ENCODE measurements at regions not wholly inside any gene's neighbourhood (a gene's known extent, or its start where the extent isn't known, plus 50 kb on each side); places are given as distances from the start of the nearest gene placed in this dataset.

DNA sequence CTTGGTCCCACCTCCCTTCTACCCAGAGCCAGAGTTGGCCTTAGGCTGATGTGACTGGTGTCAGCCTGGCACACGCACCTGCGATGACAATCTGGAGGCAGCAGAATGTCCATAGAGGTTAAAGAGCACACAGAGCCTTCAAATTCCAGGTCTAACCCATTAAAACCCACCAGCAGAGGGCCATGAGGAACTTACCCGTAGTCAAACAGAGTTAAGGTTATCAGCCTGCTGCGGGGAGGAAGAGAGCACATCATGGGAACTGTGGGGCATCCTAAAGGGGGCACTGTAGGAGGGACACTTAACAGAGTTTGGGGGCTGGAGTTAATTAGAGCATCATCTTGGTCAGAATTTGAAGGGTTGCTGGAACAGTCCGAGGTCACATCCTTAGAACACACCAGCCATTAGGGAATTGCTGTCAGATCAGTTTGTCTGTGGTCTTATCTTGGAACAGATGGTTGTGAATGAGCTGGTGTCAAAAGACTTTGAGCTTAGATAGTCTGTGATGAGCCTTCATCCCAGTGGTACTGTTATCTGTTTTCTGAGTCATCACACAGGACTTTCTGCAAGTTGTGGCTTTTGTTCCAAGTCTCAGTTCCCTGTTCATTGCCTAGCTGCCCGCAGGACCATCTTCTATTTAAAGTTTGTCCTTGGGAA lies 248.6 kb downstream of the LOXHD1 start:
- Histone ChIP-seq H3K9ac (ENCODE audit: low read depth in 1 of 2, low read length in 2 of 2) (no peak overlapping the region), H3K27ac (ENCODE audit: low read depth, low read length) (no peak overlapping the region), H3K36me3 (ENCODE audit: control insufficient read depth in 1 of 2, insufficient read depth in 2 of 2, low read length in 2 of 2) (no peaks in the 10 kb centered on the region), H3K4me1 (ENCODE audit: control insufficient read depth in 1 of 2, insufficient read depth in 2 of 2, low read length in 2 of 2) (peaks cover 0 to 4% of the 10 kb centered on the region in 2 donors), H3K4me3 (ENCODE audit: low read depth in 1 of 2, low read length in 2 of 2) (no peak overlapping the region), H3K9me3 (ENCODE audit: control insufficient read depth in 1 of 2, low read length in 2 of 2) (no peaks in the 10 kb centered on the region), H3K27me3 (ENCODE audit: control insufficient read depth in 1 of 2, insufficient read depth in 2 of 2, low read length in 2 of 2) (no peaks in the 10 kb centered on the region)

DNA sequence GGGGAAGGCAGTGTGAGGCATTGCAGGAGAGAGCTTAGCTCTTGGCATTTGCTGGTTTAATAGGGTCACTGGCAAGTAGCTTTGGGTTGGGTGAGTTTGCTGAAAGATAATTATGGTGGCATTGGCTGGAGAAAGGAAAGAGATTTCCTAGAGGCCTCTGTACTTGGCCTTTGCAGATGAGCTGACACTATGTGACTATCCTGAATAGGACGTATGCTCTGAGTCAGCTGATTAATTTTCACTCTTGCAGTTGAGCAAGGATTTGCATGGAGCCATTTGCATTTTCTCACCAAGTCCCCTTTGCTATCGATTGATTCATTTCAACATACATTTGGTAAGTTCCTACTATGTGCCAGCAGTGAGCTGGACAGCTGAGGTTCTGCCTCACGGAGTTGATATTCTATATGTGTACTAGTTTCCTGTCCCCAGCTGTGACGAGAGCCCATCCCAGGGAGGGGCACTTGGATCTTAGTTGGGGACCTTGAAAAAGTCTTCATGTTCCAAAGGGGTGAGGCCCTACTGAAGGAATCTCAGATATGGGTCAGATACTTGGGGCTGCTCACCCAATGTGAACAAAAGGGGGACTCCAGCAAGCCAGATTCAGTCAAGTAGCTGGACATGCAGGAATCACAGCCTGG lies 245.7 kb downstream of the LOXHD1 start:
- Histone ChIP-seq H3K4me1 (ENCODE audit: control insufficient read depth in 1 of 2, insufficient read depth in 2 of 2, low read length in 2 of 2) (peaks cover 0 to 4% of the 10 kb centered on the region in 2 donors), H3K27me3 (ENCODE audit: control insufficient read depth in 1 of 2, insufficient read depth in 2 of 2, low read length in 2 of 2) (no peaks in the 10 kb centered on the region), H3K36me3 (ENCODE audit: control insufficient read depth in 1 of 2, insufficient read depth in 2 of 2, low read length in 2 of 2) (no peaks in the 10 kb centered on the region), H3K27ac (ENCODE audit: low read depth, low read length) (no peak overlapping the region), H3K9me3 (ENCODE audit: control insufficient read depth in 1 of 2, low read length in 2 of 2) (no peaks in the 10 kb centered on the region), H3K9ac (ENCODE audit: low read depth in 1 of 2, low read length in 2 of 2) (no peak overlapping the region), H3K4me3 (ENCODE audit: low read depth in 1 of 2, low read length in 2 of 2) (no peak overlapping the region)

DNA sequence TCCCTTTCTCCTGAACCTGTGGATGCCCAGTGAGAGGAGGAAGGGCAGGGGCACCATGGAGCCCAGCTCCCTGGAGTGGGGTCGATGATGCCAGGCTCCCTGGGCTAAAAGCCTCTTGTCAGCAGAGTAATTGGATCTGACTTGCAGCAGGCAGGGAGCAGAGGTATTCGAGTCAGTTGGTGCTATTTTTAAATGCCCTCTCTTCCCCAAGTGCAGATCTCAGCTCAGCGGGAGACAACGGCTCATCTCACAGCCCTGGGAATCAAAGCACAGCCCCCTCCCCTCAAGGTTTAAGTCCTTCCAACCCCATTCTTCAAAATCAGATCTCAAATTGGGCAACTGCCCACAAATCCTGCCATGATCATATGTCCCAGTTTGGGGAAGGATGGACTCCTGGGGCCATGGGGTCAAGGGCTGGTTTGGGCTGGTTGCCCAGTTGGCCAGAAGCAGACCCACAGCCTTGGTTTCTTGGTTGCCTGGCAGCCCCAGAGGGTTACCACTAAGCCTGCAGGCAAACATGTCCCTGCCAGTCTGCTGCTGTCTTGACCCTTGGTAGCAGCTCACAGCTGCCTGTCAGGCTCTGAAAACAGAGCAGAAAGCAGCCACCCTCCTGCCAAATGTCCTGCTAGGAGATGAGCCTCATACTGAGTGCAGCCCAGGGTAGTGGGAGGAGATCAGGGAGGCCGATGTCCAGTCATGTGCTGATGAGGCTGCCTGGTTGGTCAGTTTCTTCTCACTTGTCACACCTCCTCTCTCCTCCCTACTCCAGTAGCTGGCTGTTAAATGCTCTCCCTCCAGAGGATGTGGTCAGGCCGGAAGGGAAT lies 244.9 kb downstream of the LOXHD1 start:
- Histone ChIP-seq H3K27me3 (ENCODE audit: control insufficient read depth in 1 of 2, insufficient read depth in 2 of 2, low read length in 2 of 2) (no peaks in the 10 kb centered on the region), H3K27ac (ENCODE audit: low read depth, low read length) (no peak overlapping the region), H3K9me3 (ENCODE audit: control insufficient read depth in 1 of 2, low read length in 2 of 2) (no peaks in the 10 kb centered on the region), H3K4me3 (ENCODE audit: low read depth in 1 of 2, low read length in 2 of 2) (no peak overlapping the region), H3K36me3 (ENCODE audit: control insufficient read depth in 1 of 2, insufficient read depth in 2 of 2, low read length in 2 of 2) (no peaks in the 10 kb centered on the region), H3K9ac (ENCODE audit: low read depth in 1 of 2, low read length in 2 of 2) (no peak overlapping the region), H3K4me1 (ENCODE audit: control insufficient read depth in 1 of 2, insufficient read depth in 2 of 2, low read length in 2 of 2) (peaks cover 0 to 4% of the 10 kb centered on the region in 2 donors)

DNA sequence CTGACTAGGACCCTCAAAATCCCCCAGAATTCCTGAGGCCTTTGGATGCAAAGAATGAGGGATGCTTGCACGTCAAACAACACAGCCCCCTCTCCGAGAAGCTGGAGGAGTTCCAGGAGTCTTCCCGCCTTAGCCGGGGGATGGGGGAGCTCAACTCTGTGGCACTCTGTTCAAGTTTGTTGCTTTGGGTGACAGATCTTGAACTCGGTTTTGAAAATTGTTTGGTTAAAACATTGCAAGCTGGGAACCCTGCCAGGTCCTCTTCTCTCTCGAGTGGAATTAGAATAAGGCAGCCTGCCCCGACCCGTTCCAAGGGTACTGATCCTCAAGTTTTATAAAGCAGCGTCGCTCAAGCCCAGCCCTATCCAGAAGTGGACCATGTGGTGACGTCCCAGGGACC lies 244.1 kb downstream of the LOXHD1 start:
- H3K9me3 ChIP-seq (ENCODE audit: control insufficient read depth in 1 of 2, low read length in 2 of 2): no peaks in the 10 kb centered on the region
- no peak overlapping the region for H3K9ac ChIP-seq (ENCODE audit: low read depth in 1 of 2, low read length in 2 of 2)
- peaks cover 0 to 4% of the 10 kb centered on the region in 2 donors for H3K4me1 ChIP-seq (ENCODE audit: control insufficient read depth in 1 of 2, insufficient read depth in 2 of 2, low read length in 2 of 2)
- H3K36me3 ChIP-seq (ENCODE audit: control insufficient read depth in 1 of 2, insufficient read depth in 2 of 2, low read length in 2 of 2): no peaks in the 10 kb centered on the region
- no peak overlapping the region for H3K27ac ChIP-seq (ENCODE audit: low read depth, low read length)
- no peaks in the 10 kb centered on the region for H3K27me3 ChIP-seq (ENCODE audit: control insufficient read depth in 1 of 2, insufficient read depth in 2 of 2, low read length in 2 of 2)
- H3K4me3 ChIP-seq (ENCODE audit: low read depth in 1 of 2, low read length in 2 of 2): no peak overlapping the region

DNA sequence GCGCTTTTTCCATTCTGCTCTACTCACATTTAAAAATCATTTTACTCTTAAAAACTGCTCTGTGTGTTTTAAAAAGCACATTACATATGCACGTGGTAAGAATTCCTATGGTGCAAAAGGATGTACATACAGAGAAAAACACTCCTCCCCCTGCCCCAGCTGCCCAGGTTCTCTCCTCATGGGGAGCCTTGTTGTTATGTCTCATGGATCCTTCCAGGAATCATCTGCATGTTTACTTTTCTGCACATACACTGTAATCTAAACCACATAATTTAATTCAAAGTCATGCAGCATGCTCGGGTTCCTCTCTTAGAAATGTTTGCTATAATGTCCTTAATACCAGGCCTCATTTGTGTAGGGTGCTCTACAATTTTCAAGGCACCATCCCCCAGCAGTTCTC lies 243.3 kb downstream of the LOXHD1 start:
- Histone ChIP-seq H3K36me3 (ENCODE audit: control insufficient read depth in 1 of 2, insufficient read depth in 2 of 2, low read length in 2 of 2) (no peaks in the 10 kb centered on the region), H3K9ac (ENCODE audit: low read depth in 1 of 2, low read length in 2 of 2) (no peak overlapping the region), H3K4me3 (ENCODE audit: low read depth in 1 of 2, low read length in 2 of 2) (no peak overlapping the region), H3K4me1 (ENCODE audit: control insufficient read depth in 1 of 2, insufficient read depth in 2 of 2, low read length in 2 of 2) (peaks cover 0 to 4% of the 10 kb centered on the region in 2 donors), H3K9me3 (ENCODE audit: control insufficient read depth in 1 of 2, low read length in 2 of 2) (no peaks in the 10 kb centered on the region), H3K27ac (ENCODE audit: low read depth, low read length) (no peak overlapping the region), H3K27me3 (ENCODE audit: control insufficient read depth in 1 of 2, insufficient read depth in 2 of 2, low read length in 2 of 2) (no peaks in the 10 kb centered on the region)

DNA sequence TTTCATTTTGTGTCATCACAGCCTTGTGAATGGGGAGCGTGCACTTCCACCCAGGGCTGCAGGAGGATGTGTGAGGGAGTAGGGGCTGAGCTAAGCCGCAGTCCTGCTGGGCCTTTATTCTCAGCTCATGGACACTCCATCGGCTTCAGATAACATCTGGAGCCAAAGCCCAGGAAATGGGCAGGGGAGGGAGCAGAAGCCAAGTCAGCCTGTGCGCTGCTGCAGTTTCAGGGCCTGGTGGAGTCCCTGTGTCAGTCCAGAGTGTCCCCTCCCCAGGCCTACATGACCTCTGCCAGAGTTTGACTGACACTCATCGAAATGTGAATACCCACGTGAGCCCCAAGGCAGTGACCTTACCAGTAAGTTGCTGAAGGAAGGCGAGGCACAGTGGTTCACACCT lies 242.2 kb downstream of the LOXHD1 start:
- H3K36me3 ChIP-seq (ENCODE audit: control insufficient read depth in 1 of 2, insufficient read depth in 2 of 2, low read length in 2 of 2): no peaks in the 10 kb centered on the region
- H3K9ac ChIP-seq (ENCODE audit: low read depth in 1 of 2, low read length in 2 of 2): no peak overlapping the region
- peaks cover 0 to 4% of the 10 kb centered on the region in 2 donors for H3K4me1 ChIP-seq (ENCODE audit: control insufficient read depth in 1 of 2, insufficient read depth in 2 of 2, low read length in 2 of 2)
- no peak overlapping the region for H3K4me3 ChIP-seq (ENCODE audit: low read depth in 1 of 2, low read length in 2 of 2)
- no peak overlapping the region for H3K27ac ChIP-seq (ENCODE audit: low read depth, low read length)
- no peaks in the 10 kb centered on the region for H3K9me3 ChIP-seq (ENCODE audit: control insufficient read depth in 1 of 2, low read length in 2 of 2)
- no peaks in the 10 kb centered on the region for H3K27me3 ChIP-seq (ENCODE audit: control insufficient read depth in 1 of 2, insufficient read depth in 2 of 2, low read length in 2 of 2)

DNA sequence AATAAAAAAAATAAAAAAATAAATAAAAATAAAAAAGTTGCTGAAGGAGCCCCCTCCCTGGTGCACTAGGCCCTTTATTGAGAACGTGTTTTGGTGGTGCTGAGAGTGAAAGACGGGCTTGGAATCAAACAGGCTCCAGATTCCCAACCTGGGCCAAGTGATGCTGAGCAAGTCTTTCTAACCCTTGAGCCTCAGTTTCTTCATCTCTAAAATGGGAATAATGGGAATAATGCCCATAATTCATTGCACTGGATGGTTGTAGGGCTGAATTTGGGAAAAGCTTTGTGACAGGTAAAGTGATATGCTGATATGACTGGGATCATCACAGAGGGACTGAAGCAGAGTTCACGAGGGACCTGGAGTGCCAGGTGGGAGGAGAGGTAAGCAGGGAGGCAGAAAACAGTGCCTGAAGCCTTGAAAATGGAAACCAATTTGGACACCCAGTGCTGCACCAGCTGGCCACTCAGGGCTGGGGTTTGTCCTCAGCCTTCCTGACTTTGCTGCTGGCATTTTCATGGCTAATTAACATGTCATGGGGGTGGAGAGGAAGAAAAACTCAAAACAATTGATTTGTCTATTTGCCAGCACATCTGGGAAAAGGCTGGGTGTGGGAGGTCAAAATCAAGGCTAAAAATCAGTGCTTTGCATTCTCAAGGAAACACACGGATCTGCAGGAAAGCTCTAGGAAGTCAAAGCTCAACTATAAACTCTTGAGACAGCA lies 241.3 kb downstream of the LOXHD1 start:
- H3K27me3 ChIP-seq (ENCODE audit: control insufficient read depth in 1 of 2, insufficient read depth in 2 of 2, low read length in 2 of 2): no peaks in the 10 kb centered on the region
- no peak overlapping the region for H3K4me3 ChIP-seq (ENCODE audit: low read depth in 1 of 2, low read length in 2 of 2)
- peaks cover 0 to 4% of the 10 kb centered on the region in 2 donors for H3K4me1 ChIP-seq (ENCODE audit: control insufficient read depth in 1 of 2, insufficient read depth in 2 of 2, low read length in 2 of 2)
- H3K9me3 ChIP-seq (ENCODE audit: control insufficient read depth in 1 of 2, low read length in 2 of 2): no peaks in the 10 kb centered on the region
- no peak overlapping the region for H3K27ac ChIP-seq (ENCODE audit: low read depth, low read length)
- no peaks in the 10 kb centered on the region for H3K36me3 ChIP-seq (ENCODE audit: control insufficient read depth in 1 of 2, insufficient read depth in 2 of 2, low read length in 2 of 2)
- H3K9ac ChIP-seq (ENCODE audit: low read depth in 1 of 2, low read length in 2 of 2): no peak overlapping the region

DNA sequence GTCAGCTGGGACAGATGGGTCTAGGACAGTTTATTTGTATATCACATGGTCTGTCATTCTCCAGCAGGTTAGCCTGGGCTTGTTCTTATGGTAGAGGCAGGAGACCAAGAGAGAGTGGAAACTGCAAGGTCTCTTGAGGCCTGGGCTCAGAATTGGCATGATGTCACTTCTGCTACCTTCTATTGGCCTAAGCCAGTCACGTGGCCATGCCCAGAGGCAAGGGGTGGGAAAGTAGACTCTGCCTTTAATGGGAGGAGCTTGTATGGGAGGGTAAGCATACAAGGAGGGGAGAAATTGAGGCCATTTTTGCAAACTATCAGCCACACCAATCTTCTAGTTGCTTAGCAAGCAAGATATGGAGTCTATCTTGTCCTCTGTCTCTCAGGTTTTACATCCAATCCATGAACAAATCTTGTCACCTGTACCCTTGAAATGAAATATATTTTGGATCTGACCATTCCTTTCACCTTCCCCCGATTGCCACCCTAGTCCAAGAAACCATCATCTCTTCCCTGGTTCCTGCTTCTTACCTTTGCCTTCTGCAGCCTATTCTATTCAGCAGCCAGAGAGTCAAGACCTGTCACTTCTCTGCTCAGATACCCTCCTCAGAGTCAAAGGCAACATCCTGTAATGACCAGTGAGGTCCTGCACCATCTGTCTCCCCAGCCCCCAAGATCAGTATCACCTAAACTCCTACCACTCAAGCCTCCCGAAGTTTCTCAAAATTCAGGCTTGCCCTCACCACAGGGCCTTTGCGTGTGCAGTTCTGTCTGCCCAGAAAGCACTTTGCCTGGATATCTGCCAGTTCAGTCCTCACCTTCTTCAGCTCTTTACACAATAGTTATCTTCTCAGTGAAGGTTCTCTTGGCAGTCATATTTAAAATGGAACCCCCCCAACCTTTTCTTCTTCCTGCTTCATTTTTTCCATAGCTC lies 240.0 kb downstream of the LOXHD1 start:
- Histone ChIP-seq H3K9me3 (ENCODE audit: control insufficient read depth in 1 of 2, low read length in 2 of 2) (no peaks in the 10 kb centered on the region), H3K9ac (ENCODE audit: low read depth in 1 of 2, low read length in 2 of 2) (no peak overlapping the region), H3K27me3 (ENCODE audit: control insufficient read depth in 1 of 2, insufficient read depth in 2 of 2, low read length in 2 of 2) (no peaks in the 10 kb centered on the region), H3K4me3 (ENCODE audit: low read depth in 1 of 2, low read length in 2 of 2) (no peak overlapping the region), H3K4me1 (ENCODE audit: control insufficient read depth in 1 of 2, insufficient read depth in 2 of 2, low read length in 2 of 2) (peaks cover 0 to 4% of the 10 kb centered on the region in 2 donors), H3K27ac (ENCODE audit: low read depth, low read length) (no peak overlapping the region), H3K36me3 (ENCODE audit: control insufficient read depth in 1 of 2, insufficient read depth in 2 of 2, low read length in 2 of 2) (no peaks in the 10 kb centered on the region)

DNA sequence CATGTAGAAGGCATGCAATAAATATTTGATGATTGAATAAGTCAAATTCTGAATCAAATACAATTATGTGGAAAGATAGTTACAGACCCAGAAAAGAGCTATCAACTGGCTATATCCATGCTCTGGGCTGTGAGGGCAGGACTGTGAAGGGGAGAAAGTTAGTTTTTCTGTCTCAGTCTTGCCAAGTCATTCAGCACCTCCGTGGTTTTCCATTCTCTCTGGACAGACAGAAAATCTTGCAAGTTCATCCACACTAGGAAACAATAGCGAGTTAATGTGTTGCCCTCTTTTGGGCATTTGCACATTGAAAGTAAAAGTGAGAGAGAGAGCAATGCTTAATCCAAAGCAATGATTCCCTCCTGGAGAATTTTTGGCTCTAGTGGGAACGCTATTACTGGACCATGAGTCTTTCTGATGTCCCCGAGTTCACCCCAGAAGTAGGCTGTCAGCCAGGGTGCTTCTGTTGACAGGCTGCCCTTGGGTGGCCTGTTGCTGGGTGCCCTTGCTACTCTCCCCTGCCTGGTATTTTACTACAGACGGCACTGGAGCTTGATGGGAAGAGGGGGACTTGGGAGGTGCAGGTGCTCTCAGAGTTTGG lies 238.3 kb downstream of the LOXHD1 start:
- Histone ChIP-seq H3K27ac (ENCODE audit: low read depth, low read length) (no peak overlapping the region), H3K36me3 (ENCODE audit: control insufficient read depth in 1 of 2, insufficient read depth in 2 of 2, low read length in 2 of 2) (no peaks in the 10 kb centered on the region), H3K9me3 (ENCODE audit: control insufficient read depth in 1 of 2, low read length in 2 of 2) (no peaks in the 10 kb centered on the region), H3K4me1 (ENCODE audit: control insufficient read depth in 1 of 2, insufficient read depth in 2 of 2, low read length in 2 of 2) (peaks cover 0 to 9% of the 10 kb centered on the region in 2 donors), H3K4me3 (ENCODE audit: low read depth in 1 of 2, low read length in 2 of 2) (no peak overlapping the region), H3K27me3 (ENCODE audit: control insufficient read depth in 1 of 2, insufficient read depth in 2 of 2, low read length in 2 of 2) (no peaks in the 10 kb centered on the region), H3K9ac (ENCODE audit: low read depth in 1 of 2, low read length in 2 of 2) (no peak overlapping the region)

All from duodenal mucosa (tissue), 2 donors.